HEK293 (cell line): ENCODE measurements at regions not wholly inside any gene's neighbourhood (a gene's known extent, or its start where the extent isn't known, plus 50 kb on each side); places are given as distances from the start of the nearest gene placed in this dataset.

Experiments
- IKZF3 ChIP-seq: fragments of 450-650 bp; IDR thresholded peaks from 2 replicates; pipeline ENCODE4 v1.5.0; 2018; ENCODE audit warnings: missing biosample characterization, mild to moderate bottlenecking, missing genetic modification characterization, moderate library complexity
- KLF17 ChIP-seq: fragments of 450-650 bp; formaldehyde crosslinking; IDR thresholded peaks from 2 replicates; pipeline ENCODE4 v1.5.1; 2016; ENCODE audit warnings: missing biosample characterization, missing genetic modification characterization
- MYNN ChIP-seq: fragments of 450-650 bp; formaldehyde crosslinking; IDR thresholded peaks from 2 replicates; pipeline ENCODE4 v1.5.1; 2016; ENCODE audit warnings: missing biosample characterization, missing genetic modification characterization, borderline replicate concordance
- PRDM4 ChIP-seq: fragments of 450-650 bp; formaldehyde crosslinking; IDR thresholded peaks from 2 replicates; pipeline ENCODE4 v1.5.1; 2017; ENCODE audit warnings: missing biosample characterization, missing genetic modification characterization
- WT1 ChIP-seq: fragments of 450-650 bp; formaldehyde crosslinking; IDR thresholded peaks from 2 replicates; pipeline ENCODE4 v1.5.1; 2016; ENCODE audit warnings: missing biosample characterization, missing genetic modification characterization
- ZBTB1 ChIP-seq: fragments of 450-650 bp; formaldehyde crosslinking; IDR thresholded peaks from 2 replicates; pipeline ENCODE4 v1.5.1; 2016; ENCODE audit warnings: missing biosample characterization, missing genetic modification characterization
- ZNF146 ChIP-seq: fragments of 450-650 bp; formaldehyde crosslinking; IDR thresholded peaks from 2 replicates; pipeline ENCODE4 v1.5.1; 2016; ENCODE audit warnings: missing biosample characterization, missing genetic modification characterization
- ZNF266 ChIP-seq: fragments of 450-650 bp; formaldehyde crosslinking; IDR thresholded peaks from 2 replicates; pipeline ENCODE4 v1.5.1; 2016; ENCODE audit warnings: missing biosample characterization, missing genetic modification characterization, low read depth
- ZNF335 ChIP-seq: fragments of 450-650 bp; formaldehyde crosslinking; conservative IDR thresholded peaks from 2 replicates; pipeline ENCODE4 v1.5.1; 2016; ENCODE audit warnings: missing biosample characterization, missing genetic modification characterization
- ZNF398 ChIP-seq: fragments of 450-650 bp; formaldehyde crosslinking; IDR thresholded peaks from 2 replicates; pipeline ENCODE4 v1.5.1; 2017; ENCODE audit warnings: missing biosample characterization, missing genetic modification characterization
- ZNF518A ChIP-seq: fragments of 450-650 bp; formaldehyde crosslinking; conservative IDR thresholded peaks from 2 replicates; pipeline ENCODE4 v1.5.1; 2016; ENCODE audit warnings: low read depth, missing biosample characterization, missing genetic modification characterization
- ZNF580 ChIP-seq: fragments of 450-650 bp; formaldehyde crosslinking; IDR thresholded peaks from 2 replicates; pipeline ENCODE4 v1.5.1; 2016; ENCODE audit warnings: missing biosample characterization, missing genetic modification characterization
- ZNF621 ChIP-seq: fragments of 450-650 bp; formaldehyde crosslinking; IDR thresholded peaks from 2 replicates; pipeline ENCODE4 v1.5.1; 2017; ENCODE audit warnings: missing biosample characterization, missing genetic modification characterization
- ZNF629 ChIP-seq: fragments of 450-650 bp; formaldehyde crosslinking; IDR thresholded peaks from 2 replicates; pipeline ENCODE4 v1.5.1; 2017; ENCODE audit warnings: missing biosample characterization, missing genetic modification characterization
- ZNF837 ChIP-seq: fragments of 450-650 bp; formaldehyde crosslinking; IDR thresholded peaks from 2 replicates; pipeline ENCODE4 v1.5.1; 2016; ENCODE audit warnings: missing biosample characterization, missing genetic modification characterization

GRCh38 chr9:86741311-86742208 is 205.7 kb downstream of the GAS1 start (continued):
- TF ChIP-seq WT1 (tag by site-specific recombination) (peak; percentile 95), ZNF266 (no peak), ZNF518A (peak; percentile 62; the same call in 1 of the 2 replicates), KLF17 (tag by site-specific recombination) (peak; percentile 96), ZNF629 (tag by site-specific recombination) (peak; percentile 100), ZNF837 (tag by site-specific recombination) (no peak), ZNF146 (0 out of 2 replicates have a peak, but pooled peaks have one; percentile 50), ZNF398 (tag by site-specific recombination) (peak; percentile 63), ZNF335 (peak; percentile 52; the same call in 1 of the 2 replicates), IKZF3 (peak; percentile 69; the same call in 1 of the 2 replicates), ZBTB1 (tag by site-specific recombination) (0 out of 2 replicates have a peak, but pooled peaks have one; percentile 61), ZNF621 (tag by site-specific recombination) (peak; percentile 96), MYNN (tag by site-specific recombination) (no peak), PRDM4 (peak; percentile 84), ZNF580 (peak; percentile 95)
